Breast epithelium (tissue), 3 donors: ENCODE measurements at regions not wholly inside any gene's neighbourhood (a gene's known extent, or its start where the extent isn't known, plus 50 kb on each side); places are given as distances from the start of the nearest gene placed in this dataset.

Experiments
- CTCF ChIP-seq, 3 donors: fragments of 450-650 bp; IDR thresholded peaks; one replicate each; pipeline ENCODE4 v1.5.1; 2016 to 2017; ENCODE audit warnings: antibody characterized with exemption in 3 of 3, mild to moderate bottlenecking in 3 of 3, moderate library complexity in 3 of 3
- POLR2A ChIP-seq: fragments of 450-650 bp; IDR thresholded peaks from one replicate; pipeline ENCODE4 v1.6.1; 2016; ENCODE audit warnings: antibody characterized with exemption, mild to moderate bottlenecking, moderate library complexity

DNA sequence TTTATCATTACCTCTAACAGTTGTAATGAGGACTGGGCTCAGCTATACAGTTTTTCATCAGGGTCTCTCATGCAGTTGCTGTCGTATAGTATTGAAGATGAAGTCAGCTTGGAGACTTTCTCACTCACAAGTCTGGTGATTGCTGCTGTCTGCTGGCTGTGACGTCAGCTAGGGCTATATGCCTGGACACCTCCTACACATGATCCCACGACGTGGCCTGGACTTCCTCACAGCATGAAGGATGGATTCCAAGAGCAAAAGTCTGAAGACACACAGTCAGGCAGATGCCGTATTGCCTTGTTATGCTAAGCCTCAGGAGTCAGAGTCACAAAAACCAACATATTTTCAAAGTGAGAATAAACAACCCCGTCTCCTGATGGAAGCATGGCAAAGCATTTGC lies 193.3 kb downstream of the LURAP1L start:
- TF ChIP-seq CTCF (IDR thresholded peaks at IDR 0.05) (no peak), POLR2A (no peak)
